ENCODE measurements at regions not wholly inside any gene's neighbourhood (a gene's known extent, or its start where the extent isn't known, plus 50 kb on each side); places are given as distances from the start of the nearest gene placed in this dataset.
"Not testable (repeated sequence)": the region's sequence is repeated elsewhere in the genome, so short reads cannot be mapped to it uniquely, and the experiment has no call there.

GRCh38 chr3:124636101-124636862 lies 94.0 kb upstream of the UMPS start:
- DNase-seq (ENCODE audit: low spot score) = no peak

GRCh38 chr3:124636863-124637296 lies 93.4 kb upstream of the UMPS start:
- no peak for DNase-seq (ENCODE audit: low spot score)

GRCh38 chr3:124639406-124640237 lies 90.6 kb upstream of the UMPS start:
- DNase-seq (ENCODE audit: low spot score) = no peak

- DNase-seq (ENCODE audit: low spot score) = no peak
Observed at GRCh38 chr3:124640635-124641306, 89.5 kb upstream of the UMPS start.

- no peak for DNase-seq (ENCODE audit: low spot score)
Observed at GRCh38 chr3:124643453-124643852, 86.8 kb upstream of the UMPS start.

GRCh38 chr3:124646186-124646585 lies 84.1 kb upstream of the UMPS start:
- not testable (repeated sequence) for DNase-seq (ENCODE audit: low spot score)

- no peak for DNase-seq (ENCODE audit: low spot score)
Observed at GRCh38 chr3:124648551-124648950, 81.7 kb upstream of the UMPS start.

GRCh38 chr3:124650798-124651197 lies 79.5 kb upstream of the UMPS start:
- DNase-seq (ENCODE audit: low spot score) = no peak

- not testable (repeated sequence) for DNase-seq (ENCODE audit: low spot score)
Observed at GRCh38 chr3:124651416-124651815, 78.8 kb upstream of the UMPS start.

GRCh38 chr3:124652009-124652408 lies 78.2 kb upstream of the UMPS start:
- no peak for DNase-seq (ENCODE audit: low spot score)

- no peak for DNase-seq (ENCODE audit: low spot score)
Observed at GRCh38 chr3:124653071-124653796, 77.0 kb upstream of the UMPS start.

GRCh38 chr3:124653797-124654469 lies 76.3 kb upstream of the UMPS start:
- DNase-seq (ENCODE audit: low spot score) = no peak

- no peak for DNase-seq (ENCODE audit: low spot score)
Observed at GRCh38 chr3:124654470-124654845, 75.8 kb upstream of the UMPS start.

GRCh38 chr3:124656531-124656930 lies 73.7 kb upstream of the UMPS start:
- DNase-seq (ENCODE audit: low spot score) = no peak

GRCh38 chr3:124657138-124657537 lies 73.1 kb upstream of the UMPS start:
- no peak for DNase-seq (ENCODE audit: low spot score)

- DNase-seq (ENCODE audit: low spot score) = no peak
Observed at GRCh38 chr3:124658270-124658669, 72.0 kb upstream of the UMPS start.

GRCh38 chr3:124659175-124659574 lies 71.1 kb upstream of the UMPS start:
- DNase-seq (ENCODE audit: low spot score) = no peak

- DNase-seq (ENCODE audit: low spot score) = no peak
Observed at GRCh38 chr3:124660599-124660998, 69.7 kb upstream of the UMPS start.

GRCh38 chr3:124663690-124664089 lies 66.6 kb upstream of the UMPS start:
- DNase-seq (ENCODE audit: low spot score) = no peak

GRCh38 chr3:124664804-124665203 lies 65.4 kb upstream of the UMPS start:
- DNase-seq (ENCODE audit: low spot score) = no peak

- no peak for DNase-seq (ENCODE audit: low spot score)
Observed at GRCh38 chr3:124666067-124666466, 64.2 kb upstream of the UMPS start.

GRCh38 chr3:124669470-124669869 lies 60.8 kb upstream of the UMPS start:
- no peak for DNase-seq (ENCODE audit: low spot score)
